HCT116 (cell line): ENCODE measurements at regions not wholly inside any gene's neighbourhood (a gene's known extent, or its start where the extent isn't known, plus 50 kb on each side); places are given as distances from the start of the nearest gene placed in this dataset.

Experiments used
- ATAC-seq: fragments of 200-7000 bp; cut with Tn5 transposase; 2 replicates; pipeline ENCODE4 v1.9.1; 2020; ENCODE audit warnings: mild to moderate bottlenecking, moderate library complexity
- BruUV-seq: library from RNA; stranded (reverse); fragments of 400-500 nt; replicated peaks from 2 replicates; lab custom pipeline; 2021; lab: Mats Ljungman, UMichigan
- CTCF ChIA-PET: fragments of 300-600 bp; sonication (Branson Sonifier 250); formaldehyde crosslinking; loops from one replicate; lab custom pipeline; 2021; ENCODE audit warnings: antibody characterized with exemption; lab: Charles Lee
- POLR2A ChIA-PET: fragments of 300-600, 350-600 bp; sonication (Branson Sonifier 250); formaldehyde crosslinking; loops from one replicate; lab custom pipeline; 2021; ENCODE audit warnings: antibody characterized with exemption; lab: Charles Lee
- RAD21 ChIA-PET, 2 experiments: fragments of 300-600 bp; sonication (Branson Sonifier 250); formaldehyde crosslinking; loops; one replicate each; lab custom pipeline; 2023; ENCODE audit warnings: low total read pairs in 2 of 2; ENCODE audit not compliant: uncharacterized antibody in 2 of 2, unreplicated experiment in 2 of 2, low non-redundant PET in 1 of 2; lab: Charles Lee
- DNase-seq: peaks from one replicate; pipeline ENCODE4 v3.0.0-alpha.2; 2010; ENCODE audit warnings: low read depth, low spot score
- H2AFZ ChIP-seq: fragments of 200-600 bp; shearing (Covaris generic), sonication (generic); 2 replicates; pipeline ENCODE4 v1.6.1; 2017; ENCODE audit warnings: low read depth, mixed run types, mixed read lengths, antibody characterized with exemption, low read length; ENCODE audit not compliant: poor library complexity, severe bottlenecking
- H3K27ac ChIP-seq: 2 replicates; pipeline ENCODE4 v1.5.1; 2012; ENCODE audit warnings: low read depth, low read length
- H3K27me3 ChIP-seq: fragments of 200-600 bp; sonication (generic); 2 replicates; pipeline ENCODE4 v1.6.1; 2016; ENCODE audit warnings: mixed run types, low read length, mixed read lengths; ENCODE audit not compliant: insufficient read depth
- H3K36me3 ChIP-seq, 2 experiments: fragments of 200-500 bp in 1 of 2; fragments of 200-600 bp in 1 of 2; sonication (Bioruptor generic) in 1 of 2; sonication (generic) in 1 of 2; 2 replicates each; pipeline versions ENCODE4 v1.5.1 to v1.6.1; 2014 to 2016; ENCODE audit warnings: low read length in 2 of 2, inconsistent platforms in 1 of 2, mixed read lengths in 1 of 2, mixed run types in 1 of 2; ENCODE audit not compliant: insufficient read depth in 2 of 2, control insufficient read depth in 1 of 2
- H3K4me1 ChIP-seq, 2 experiments: fragments of 200-600 bp in 1 of 2; sonication (generic) in 1 of 2; 2 replicates each; pipeline versions ENCODE4 v1.5.1 to v1.6.1; 2012 to 2017; ENCODE audit warnings: low read length in 2 of 2, inconsistent platforms in 1 of 2, mild to moderate bottlenecking in 1 of 2, mixed read lengths in 1 of 2, mixed run types in 1 of 2, moderate library complexity in 1 of 2; ENCODE audit not compliant: insufficient read depth in 2 of 2, control insufficient read depth in 1 of 2
- H3K4me2 ChIP-seq: fragments of 200-600 bp; sonication (generic); 2 replicates; pipeline ENCODE4 v1.6.1; 2017; ENCODE audit warnings: mixed run types, low read length, mixed read lengths
- H3K4me3 ChIP-seq, 2 experiments: fragments of 200-600 bp in 1 of 2; sonication (generic) in 1 of 2; replicated peaks in 1 of 2; 2 replicates each; pipeline ENCODE4 v1.5.1; 2011 to 2016; ENCODE audit warnings: low read length in 2 of 2, control low read depth in 1 of 2, low read depth in 1 of 2, mild to moderate bottlenecking in 1 of 2, mixed read lengths in 1 of 2, mixed run types in 1 of 2
- H3K79me2 ChIP-seq: fragments of 200-600 bp; sonication (generic); 2 replicates; pipeline ENCODE4 v1.6.1; 2017; ENCODE audit warnings: mild to moderate bottlenecking, mixed run types, low read length, moderate library complexity, mixed read lengths; ENCODE audit not compliant: insufficient read depth
- H3K9ac ChIP-seq: fragments of 200-600 bp; sonication (generic); 2 replicates; pipeline ENCODE4 v1.6.1; 2016; ENCODE audit warnings: low read length, mixed read lengths
- H3K9me2 ChIP-seq: fragments of 200-600 bp; sonication (generic), shearing (Covaris generic); 2 replicates; pipeline ENCODE4 v1.6.1; 2017; ENCODE audit warnings: mixed run types, mild to moderate bottlenecking, moderate library complexity; ENCODE audit not compliant: insufficient read depth
- H3K9me3 ChIP-seq, 2 experiments: fragments of 200-500 bp in 1 of 2; fragments of 200-600 bp in 1 of 2; sonication (Bioruptor generic) in 1 of 2; sonication (generic) in 1 of 2; 2 replicates each; pipeline ENCODE4 v1.6.1; 2014 to 2017; ENCODE audit warnings: low read length in 2 of 2, mixed read lengths in 2 of 2, inconsistent platforms in 1 of 2, low read depth in 1 of 2, mild to moderate bottlenecking in 1 of 2, mixed run types in 1 of 2, moderate library complexity in 1 of 2; ENCODE audit not compliant: control insufficient read depth in 1 of 2, insufficient read depth in 1 of 2
- H4K20me1 ChIP-seq: fragments of 200-600 bp; sonication (generic), shearing (Covaris generic); 2 replicates; pipeline ENCODE4 v1.6.1; 2017; ENCODE audit warnings: mixed run types, mild to moderate bottlenecking, moderate library complexity; ENCODE audit not compliant: insufficient read depth
- CBX3 ChIP-seq: IDR thresholded peaks from 2 replicates; pipeline ENCODE4 v1.6.1; 2012; ENCODE audit warnings: low read depth
- CEBPB ChIP-seq: IDR thresholded peaks from 2 replicates; pipeline ENCODE4 v1.6.1; 2012; ENCODE audit warnings: low read depth
- EZH2 ChIP-seq: fragments of 200-600 bp; sonication (generic); IDR thresholded peaks from 2 replicates; pipeline ENCODE4 v1.6.1; 2017; ENCODE audit warnings: antibody characterized with exemption, mixed run types
- EZH2phosphoT487 ChIP-seq: fragments of 200-600 bp; IDR thresholded peaks from 2 replicates; pipeline ENCODE4 v1.6.1; 2018; ENCODE audit warnings: antibody characterized with exemption, borderline replicate concordance
- FOSL1 ChIP-seq: IDR thresholded peaks from 2 replicates; pipeline ENCODE4 v1.6.1; 2012; ENCODE audit warnings: low read depth
- MAX ChIP-seq: IDR thresholded peaks from 2 replicates; pipeline ENCODE4 v1.6.1; 2012
- POLR2A ChIP-seq: IDR thresholded peaks from 2 replicates; pipeline ENCODE4 v1.7.0; 2011; ENCODE audit warnings: borderline replicate concordance; ENCODE audit not compliant: insufficient read depth, insufficient read length; ENCODE audit errors: extremely low read depth
- RAD21 ChIP-seq: IDR thresholded peaks from 2 replicates; pipeline ENCODE4 v1.6.1; 2012; ENCODE audit warnings: low read depth, mild to moderate bottlenecking
- SP1 ChIP-seq: IDR thresholded peaks from 2 replicates; pipeline ENCODE4 v1.6.1; 2012; ENCODE audit warnings: low read depth
- SRF ChIP-seq: IDR thresholded peaks from 2 replicates; pipeline ENCODE4 v1.6.1; 2012; ENCODE audit warnings: low read depth
- YY1 ChIP-seq: IDR thresholded peaks from 2 replicates; pipeline ENCODE4 v1.6.1; 2011; ENCODE audit warnings: low read length, low read depth, moderate library complexity, mild to moderate bottlenecking; ENCODE audit not compliant: insufficient replicate concordance; ENCODE audit errors: extremely low read depth
- ZFX ChIP-seq: fragments of 450-650 bp; IDR thresholded peaks from 2 replicates; pipeline ENCODE4 v1.6.1; 2017
- ZNF274 ChIP-seq: fragments of 200-500 bp; sonication (Bioruptor generic); IDR thresholded peaks from 2 replicates; pipeline ENCODE4 v1.6.1; 2014; ENCODE audit warnings: mild to moderate bottlenecking, low read depth, low read length, inconsistent platforms
- intact Hi-C: fragments of 100-400 bp; cut with micrococcal nuclease; formaldehyde crosslinking; loops from 2 replicates; pipeline ENCODE4 v1.10.0; 2022
- TF ChIP-seq, protein P1 (sequence below): IDR thresholded peaks from 2 replicates; pipeline ENCODE4 v1.6.1; 2012; ENCODE audit warnings: low read depth
- TF ChIP-seq, protein P2 (sequence below): IDR thresholded peaks from 2 replicates; pipeline ENCODE4 v1.6.1; 2011; ENCODE audit warnings: mild to moderate bottlenecking, low read length, moderate library complexity; ENCODE audit not compliant: insufficient replicate concordance; ENCODE audit errors: extremely low read depth
- TF ChIP-seq, protein P3 (sequence below): IDR thresholded peaks from 2 replicates; pipeline ENCODE4 v1.6.1; 2012

DNA sequence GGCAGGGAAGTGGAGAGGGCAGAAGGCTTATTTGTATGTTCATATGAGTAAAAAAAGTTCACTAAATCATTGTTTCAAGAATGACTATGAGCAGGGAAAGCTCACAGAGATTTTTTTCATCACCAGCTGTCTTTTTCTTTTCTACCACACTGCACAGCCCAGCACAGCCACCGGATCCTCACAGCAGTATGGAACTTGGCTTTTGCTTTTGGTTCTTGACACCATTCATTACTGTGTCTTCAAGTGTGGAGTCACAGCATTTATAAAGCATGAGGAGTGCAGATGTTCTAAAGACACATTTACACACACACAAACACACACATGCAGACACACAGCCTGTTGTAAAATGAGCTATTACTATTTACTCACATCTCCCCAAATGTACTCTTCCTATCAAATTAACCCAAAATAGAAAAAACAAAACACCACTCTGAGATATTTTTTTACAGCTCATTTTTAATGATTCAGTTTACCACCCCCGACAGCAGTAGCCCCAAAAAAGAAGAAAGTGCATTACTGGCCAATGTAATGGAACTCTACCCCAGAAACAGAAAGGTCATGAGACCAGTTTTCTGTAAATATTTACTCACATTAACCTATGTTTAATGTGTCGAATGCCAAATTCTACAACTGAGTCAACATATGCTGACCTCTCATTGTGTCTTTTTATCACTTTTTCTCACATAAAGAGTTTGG lies 60.5 kb downstream of the BTG1 start:
- DNase-seq (no peak), ATAC-seq (no peak)
- CTCF ChIA-PET = no interaction called here
- intact Hi-C loops = no loop called here
- POLR2A ChIA-PET = no interaction called here
- Histone ChIP-seq H3K4me2 (no peak overlapping the region), H3K27ac (no peak overlapping the region), H2AFZ (no peak overlapping the region), H3K4me1 (peaks cover 5 to 12% of the 10 kb centered on the region in 2 experiments; a peak in 3 of 4 replicates), H3K9me2 (no peaks in the 10 kb centered on the region), H3K9ac (no peak overlapping the region), H3K36me3 (no peaks in the 10 kb centered on the region), H3K27me3 (no peaks in the 10 kb centered on the region), H3K79me2 (no peaks in the 10 kb centered on the region), H4K20me1 (no peaks in the 10 kb centered on the region), H3K4me3 (no peak overlapping the region), H3K9me3 (no peaks in the 10 kb centered on the region)
- RAD21 ChIA-PET = no interaction called here
- BruUV-seq = no TSS peak
- TF ChIP-seq YY1 (no peak), SRF (no peak), MAX (no peak), SP1 (no peak), CEBPB (no peak), RAD21 (no peak), ZNF274 (no peak), FOSL1 (no peak), EZH2phosphoT487 (no peak), EZH2 (no peak), POLR2A (no peak), ZFX (no peak), CBX3 (no peak)
- TF ChIP-seq, protein P1, sequence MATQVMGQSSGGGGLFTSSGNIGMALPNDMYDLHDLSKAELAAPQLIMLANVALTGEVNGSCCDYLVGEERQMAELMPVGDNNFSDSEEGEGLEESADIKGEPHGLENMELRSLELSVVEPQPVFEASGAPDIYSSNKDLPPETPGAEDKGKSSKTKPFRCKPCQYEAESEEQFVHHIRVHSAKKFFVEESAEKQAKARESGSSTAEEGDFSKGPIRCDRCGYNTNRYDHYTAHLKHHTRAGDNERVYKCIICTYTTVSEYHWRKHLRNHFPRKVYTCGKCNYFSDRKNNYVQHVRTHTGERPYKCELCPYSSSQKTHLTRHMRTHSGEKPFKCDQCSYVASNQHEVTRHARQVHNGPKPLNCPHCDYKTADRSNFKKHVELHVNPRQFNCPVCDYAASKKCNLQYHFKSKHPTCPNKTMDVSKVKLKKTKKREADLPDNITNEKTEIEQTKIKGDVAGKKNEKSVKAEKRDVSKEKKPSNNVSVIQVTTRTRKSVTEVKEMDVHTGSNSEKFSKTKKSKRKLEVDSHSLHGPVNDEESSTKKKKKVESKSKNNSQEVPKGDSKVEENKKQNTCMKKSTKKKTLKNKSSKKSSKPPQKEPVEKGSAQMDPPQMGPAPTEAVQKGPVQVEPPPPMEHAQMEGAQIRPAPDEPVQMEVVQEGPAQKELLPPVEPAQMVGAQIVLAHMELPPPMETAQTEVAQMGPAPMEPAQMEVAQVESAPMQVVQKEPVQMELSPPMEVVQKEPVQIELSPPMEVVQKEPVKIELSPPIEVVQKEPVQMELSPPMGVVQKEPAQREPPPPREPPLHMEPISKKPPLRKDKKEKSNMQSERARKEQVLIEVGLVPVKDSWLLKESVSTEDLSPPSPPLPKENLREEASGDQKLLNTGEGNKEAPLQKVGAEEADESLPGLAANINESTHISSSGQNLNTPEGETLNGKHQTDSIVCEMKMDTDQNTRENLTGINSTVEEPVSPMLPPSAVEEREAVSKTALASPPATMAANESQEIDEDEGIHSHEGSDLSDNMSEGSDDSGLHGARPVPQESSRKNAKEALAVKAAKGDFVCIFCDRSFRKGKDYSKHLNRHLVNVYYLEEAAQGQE = no peak
- TF ChIP-seq, protein P2, sequence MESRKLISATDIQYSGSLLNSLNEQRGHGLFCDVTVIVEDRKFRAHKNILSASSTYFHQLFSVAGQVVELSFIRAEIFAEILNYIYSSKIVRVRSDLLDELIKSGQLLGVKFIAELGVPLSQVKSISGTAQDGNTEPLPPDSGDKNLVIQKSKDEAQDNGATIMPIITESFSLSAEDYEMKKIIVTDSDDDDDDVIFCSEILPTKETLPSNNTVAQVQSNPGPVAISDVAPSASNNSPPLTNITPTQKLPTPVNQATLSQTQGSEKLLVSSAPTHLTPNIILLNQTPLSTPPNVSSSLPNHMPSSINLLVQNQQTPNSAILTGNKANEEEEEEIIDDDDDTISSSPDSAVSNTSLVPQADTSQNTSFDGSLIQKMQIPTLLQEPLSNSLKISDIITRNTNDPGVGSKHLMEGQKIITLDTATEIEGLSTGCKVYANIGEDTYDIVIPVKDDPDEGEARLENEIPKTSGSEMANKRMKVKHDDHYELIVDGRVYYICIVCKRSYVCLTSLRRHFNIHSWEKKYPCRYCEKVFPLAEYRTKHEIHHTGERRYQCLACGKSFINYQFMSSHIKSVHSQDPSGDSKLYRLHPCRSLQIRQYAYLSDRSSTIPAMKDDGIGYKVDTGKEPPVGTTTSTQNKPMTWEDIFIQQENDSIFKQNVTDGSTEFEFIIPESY = no peak
- TF ChIP-seq, protein P3, sequence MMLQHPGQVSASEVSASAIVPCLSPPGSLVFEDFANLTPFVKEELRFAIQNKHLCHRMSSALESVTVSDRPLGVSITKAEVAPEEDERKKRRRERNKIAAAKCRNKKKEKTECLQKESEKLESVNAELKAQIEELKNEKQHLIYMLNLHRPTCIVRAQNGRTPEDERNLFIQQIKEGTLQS = no peak
